Suprapubic skin (tissue), 2 donors: ENCODE measurements at regions not wholly inside any gene's neighbourhood (a gene's known extent, or its start where the extent isn't known, plus 50 kb on each side); places are given as distances from the start of the nearest gene placed in this dataset.

Experiments used
- EP300 ChIP-seq: sonication (generic); formaldehyde crosslinking; IDR thresholded peaks from one replicate; pipeline ENCODE4 v1.6.1; 2017; ENCODE audit warnings: antibody characterized with exemption
- POLR2A ChIP-seq, 2 donors: fragments of 450-650 bp; IDR thresholded peaks; one replicate each; pipeline ENCODE4 v1.6.1; 2017; ENCODE audit warnings: antibody characterized with exemption in 2 of 2, mild to moderate bottlenecking in 2 of 2, moderate library complexity in 2 of 2

GRCh38 chr2:217273851-217274250 lies 414.0 kb upstream of the TNP1 start:
- TF ChIP-seq EP300 (no peak), POLR2A (IDR thresholded peaks at IDR 0.05) (no peak)
